Right lobe of liver (tissue), 6 donors: ENCODE measurements at regions not wholly inside any gene's neighbourhood (a gene's known extent, or its start where the extent isn't known, plus 50 kb on each side); places are given as distances from the start of the nearest gene placed in this dataset.

Experiments used
- ATAC-seq, 4 donors: fragments of 200-7000 bp; cut with Tn5 transposase; one replicate each; pipeline ENCODE4 v1.9.1; 2020; ENCODE audit warnings: mild to moderate bottlenecking in 4 of 4, moderate library complexity in 4 of 4
- DNase-seq, 3 donors: peaks; one replicate each; pipeline ENCODE4 v3.0.0-alpha.2; 2020
- H3K27ac ChIP-seq, 3 donors: fragments of 200-600 bp; one replicate each; pipeline ENCODE4 v1.8.0; 2022
- H3K27me3 ChIP-seq, 2 donors: fragments of 200-600 bp; one replicate each; pipeline ENCODE4 v1.8.0; 2022
- H3K36me3 ChIP-seq, 4 donors: fragments of 200-600 bp; sonication (generic) in 1 of 4; one replicate each; pipeline versions ENCODE4 v1.5.1 to v1.8.0; 2017 to 2022; ENCODE audit warnings: control low read depth in 1 of 4
- H3K4me1 ChIP-seq, 4 donors: fragments of 200-600 bp; sonication (generic) in 1 of 4; one replicate each; pipeline versions ENCODE4 v1.5.1 to v1.8.0; 2017 to 2022; ENCODE audit warnings: control low read depth in 1 of 4
- H3K4me3 ChIP-seq, 3 donors: fragments of 200-600 bp; one replicate each; pipeline ENCODE4 v1.8.0; 2022
- H3K9me3 ChIP-seq, 4 donors: fragments of 200-600 bp; sonication (generic) in 1 of 4; one replicate each; pipeline versions ENCODE4 v1.5.1 to v1.8.0; 2017 to 2022; ENCODE audit warnings: control low read depth in 1 of 4
- POLR2A ChIP-seq: fragments of 450-650 bp; IDR thresholded peaks from one replicate; pipeline ENCODE4 v1.6.1; 2017; ENCODE audit warnings: antibody characterized with exemption, mild to moderate bottlenecking
- WGBS: methylation state at CpG from one replicate; pipeline ENCODE4 v1.1.6; 2018; ENCODE audit warnings: low coverage, low lambda C conversion rate; ENCODE audit not compliant: insufficient coverage; ENCODE audit errors: missing lambda C conversion rate; 5-methylcytosine and 5-hydroxymethylcytosine counted together
- intact Hi-C, 2 donors: fragments of 100-400 bp; cut with DNase I; formaldehyde crosslinking; loops; one replicate each; pipeline versions ENCODE4 v1.11.2 to v1.14.1; 2022
- TF ChIP-seq, protein P1 (sequence below), 4 donors: fragments of 200-600 bp in 3 of 4; fragments of 450-650 bp in 1 of 4; IDR thresholded peaks; one replicate each; pipeline versions ENCODE4 v1.5.1 to v1.8.0; 2016 to 2022; ENCODE audit warnings: antibody characterized with exemption in 4 of 4, mild to moderate bottlenecking in 2 of 4
- donor health status: DM: no; HTN: yes; CAD: no.
- donor health status: DM: no; HTN: no; CAD: no.
- donor health status: DM: no; HTN: no; CAD: no.
- donor health status: DM: no; HTN: yes; CAD: no.
- donor health status: DM: no; HTN: yes; CAD: no.

DNA sequence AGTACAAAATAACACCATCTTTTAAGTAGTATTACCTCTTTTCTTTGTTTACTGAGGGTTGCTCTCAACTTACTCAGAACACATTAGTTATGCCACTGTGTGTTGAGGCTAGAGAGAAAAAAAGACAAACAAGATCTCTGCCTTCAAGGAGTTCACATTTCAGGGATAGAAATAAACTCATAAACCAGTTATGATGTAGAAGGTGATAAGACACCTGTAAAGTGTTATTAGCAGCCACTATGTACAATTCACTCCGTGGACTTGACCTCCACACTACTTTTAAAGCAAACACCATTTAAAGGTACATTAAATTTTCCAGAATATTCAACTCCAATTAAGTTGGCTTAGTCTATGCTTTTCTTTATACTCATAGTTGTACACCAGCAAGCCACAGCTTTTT lies 278.0 kb downstream of the PDGFC start:
- WGBS: 24% methylated on average over 1 of the region's 1 CpG

GRCh38 chr4:156692016-156692415 lies 279.6 kb downstream of the PDGFC start:
- Histone ChIP-seq H3K27ac (no peak overlapping the region), H3K4me1 (no peaks in the 10 kb centered on the region), H3K4me3 (no peak overlapping the region), H3K36me3 (no peaks in the 10 kb centered on the region), H3K9me3 (no peaks in the 10 kb centered on the region), H3K27me3 (no peaks in the 10 kb centered on the region)
- WGBS: 63% methylated on average over 1 of the region's 1 CpG
- no peak for DNase-seq
- no peak for ATAC-seq
- intact Hi-C loops: no loop called here
- TF ChIP-seq POLR2A: no peak
- TF ChIP-seq, protein P1, sequence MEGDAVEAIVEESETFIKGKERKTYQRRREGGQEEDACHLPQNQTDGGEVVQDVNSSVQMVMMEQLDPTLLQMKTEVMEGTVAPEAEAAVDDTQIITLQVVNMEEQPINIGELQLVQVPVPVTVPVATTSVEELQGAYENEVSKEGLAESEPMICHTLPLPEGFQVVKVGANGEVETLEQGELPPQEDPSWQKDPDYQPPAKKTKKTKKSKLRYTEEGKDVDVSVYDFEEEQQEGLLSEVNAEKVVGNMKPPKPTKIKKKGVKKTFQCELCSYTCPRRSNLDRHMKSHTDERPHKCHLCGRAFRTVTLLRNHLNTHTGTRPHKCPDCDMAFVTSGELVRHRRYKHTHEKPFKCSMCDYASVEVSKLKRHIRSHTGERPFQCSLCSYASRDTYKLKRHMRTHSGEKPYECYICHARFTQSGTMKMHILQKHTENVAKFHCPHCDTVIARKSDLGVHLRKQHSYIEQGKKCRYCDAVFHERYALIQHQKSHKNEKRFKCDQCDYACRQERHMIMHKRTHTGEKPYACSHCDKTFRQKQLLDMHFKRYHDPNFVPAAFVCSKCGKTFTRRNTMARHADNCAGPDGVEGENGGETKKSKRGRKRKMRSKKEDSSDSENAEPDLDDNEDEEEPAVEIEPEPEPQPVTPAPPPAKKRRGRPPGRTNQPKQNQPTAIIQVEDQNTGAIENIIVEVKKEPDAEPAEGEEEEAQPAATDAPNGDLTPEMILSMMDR (IDR thresholded peaks at IDR 0.05): no peak

More for the DNA sequence above, 278.0 kb downstream of the PDGFC start:
- no peaks in the 10 kb centered on the region for H3K4me1 ChIP-seq
- DNase-seq (no peak), ATAC-seq (no peak)
- TF ChIP-seq POLR2A: no peak
- TF ChIP-seq, protein P1 (IDR thresholded peaks at IDR 0.05): no peak
- intact Hi-C loops: no loop called here
- no peaks in the 10 kb centered on the region for H3K36me3 ChIP-seq
- H3K9me3 ChIP-seq: no peaks in the 10 kb centered on the region
- H3K27me3 ChIP-seq: no peaks in the 10 kb centered on the region
- H3K4me3 ChIP-seq: no peak overlapping the region
- no peak overlapping the region for H3K27ac ChIP-seq

GRCh38 chr4:156690572-156690971 lies 281.0 kb downstream of the PDGFC start:
- Histone ChIP-seq H3K4me1 (no peaks in the 10 kb centered on the region), H3K9me3 (no peaks in the 10 kb centered on the region), H3K27me3 (no peaks in the 10 kb centered on the region), H3K36me3 (no peaks in the 10 kb centered on the region), H3K4me3 (no peak overlapping the region), H3K27ac (no peak overlapping the region)
- 78% methylated on average over 2 of the region's 2 CpGs for WGBS
- DNase-seq: no peak
- no peak for ATAC-seq
- no peak for TF ChIP-seq POLR2A
- TF ChIP-seq, protein P1 (IDR thresholded peaks at IDR 0.05): no peak
- intact Hi-C loops: no loop called here

DNA sequence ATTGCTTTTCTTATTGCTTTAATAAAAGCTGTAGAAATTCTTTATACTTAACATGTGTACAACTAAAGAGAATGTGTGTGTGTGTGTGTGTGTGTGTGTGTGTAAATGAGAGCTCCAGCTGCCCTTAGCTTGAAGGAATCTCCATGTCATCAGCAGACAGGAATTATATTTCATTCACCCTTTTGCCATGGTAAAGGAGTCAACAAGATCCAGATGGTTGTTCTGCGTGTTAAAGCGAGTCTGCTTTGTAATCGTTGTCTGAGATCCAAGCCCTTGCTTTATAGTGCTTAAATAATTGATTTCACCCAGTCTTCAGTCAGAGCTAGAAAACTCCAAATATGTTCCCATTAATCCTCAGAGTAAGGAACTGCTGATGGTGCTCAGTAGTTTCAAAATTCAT lies 285.5 kb downstream of the PDGFC start:
- Histone ChIP-seq H3K4me1 (no peaks in the 10 kb centered on the region), H3K36me3 (no peaks in the 10 kb centered on the region), H3K27me3 (no peaks in the 10 kb centered on the region), H3K27ac (no peak overlapping the region), H3K4me3 (no peak overlapping the region), H3K9me3 (no peaks in the 10 kb centered on the region)
- WGBS: 70% methylated on average over 3 of the region's 3 CpGs
- TF ChIP-seq, protein P1 (IDR thresholded peaks at IDR 0.05): no peak
- TF ChIP-seq POLR2A: no peak
- intact Hi-C loops: no loop called here
- no peak for ATAC-seq
- DNase-seq: no peak

GRCh38 chr4:156685308-156685707 lies 286.3 kb downstream of the PDGFC start:
- TF ChIP-seq, protein P1 (IDR thresholded peaks at IDR 0.05): no peak
- no peak for TF ChIP-seq POLR2A
- no peaks in the 10 kb centered on the region for H3K9me3 ChIP-seq
- H3K4me1 ChIP-seq: no peaks in the 10 kb centered on the region
- H3K36me3 ChIP-seq: no peaks in the 10 kb centered on the region
- ATAC-seq (no peak), DNase-seq (no peak)
- no peak overlapping the region for H3K4me3 ChIP-seq
- WGBS: 72% methylated on average over 3 of the region's 3 CpGs
- no peaks in the 10 kb centered on the region for H3K27me3 ChIP-seq
- H3K27ac ChIP-seq: no peak overlapping the region
- intact Hi-C loops: no loop called here
